ENCODE measurements at regions not wholly inside any gene's neighbourhood (a gene's known extent, or its start where the extent isn't known, plus 50 kb on each side); places are given as distances from the start of the nearest gene placed in this dataset.

GRCh38 chr10:43746906-43747305 is 98.2 kb upstream of the ZNF32 start:
- Mint-ChIP-seq H3K27me3 (ENCODE audit: unreplicated experiment) (peaks cover 14% of the 10 kb centered on the region), H3K27ac (ENCODE audit: unreplicated experiment) (no peak overlapping the region), H3K4me3 (ENCODE audit: unreplicated experiment) (no peak overlapping the region), H3K9me3 (ENCODE audit: unreplicated experiment) (peaks cover 5% of the 10 kb centered on the region), H3K4me1 (ENCODE audit: unreplicated experiment) (no peaks in the 10 kb centered on the region), H3K36me3 (ENCODE audit: unreplicated experiment) (no peaks in the 10 kb centered on the region)
- DNase-seq (ENCODE audit: extremely low spot score, unreplicated experiment): no peak
- TF ChIP-seq CTCF (IDR thresholded peaks at IDR 0.05): no peak

GRCh38 chr10:43739161-43739560 is 90.5 kb upstream of the ZNF32 start:
- H3K27ac Mint-ChIP-seq (ENCODE audit: unreplicated experiment): no peak overlapping the region
- no peaks in the 10 kb centered on the region for H3K36me3 Mint-ChIP-seq (ENCODE audit: unreplicated experiment)
- H3K27me3 Mint-ChIP-seq (ENCODE audit: unreplicated experiment): no peaks in the 10 kb centered on the region
- peaks cover 6% of the 10 kb centered on the region for H3K9me3 Mint-ChIP-seq (ENCODE audit: unreplicated experiment)
- no peak for DNase-seq (ENCODE audit: extremely low spot score, unreplicated experiment)
- TF ChIP-seq CTCF (IDR thresholded peaks at IDR 0.05): no peak
- H3K4me3 Mint-ChIP-seq (ENCODE audit: unreplicated experiment): no peak overlapping the region
- peaks cover 21% of the 10 kb centered on the region for H3K4me1 Mint-ChIP-seq (ENCODE audit: unreplicated experiment)

GRCh38 chr10:43737003-43737402 is 88.3 kb upstream of the ZNF32 start:
- peaks cover 4% of the 10 kb centered on the region for H3K9me3 Mint-ChIP-seq (ENCODE audit: unreplicated experiment)
- H3K36me3 Mint-ChIP-seq (ENCODE audit: unreplicated experiment): no peaks in the 10 kb centered on the region

GRCh38 chr10:43735907-43736306 is 87.2 kb upstream of the ZNF32 start:
- no peak for TF ChIP-seq CTCF (IDR thresholded peaks at IDR 0.05)
- H3K27ac Mint-ChIP-seq (ENCODE audit: unreplicated experiment): no peak overlapping the region
- H3K27me3 Mint-ChIP-seq (ENCODE audit: unreplicated experiment): no peaks in the 10 kb centered on the region
- H3K4me3 Mint-ChIP-seq (ENCODE audit: unreplicated experiment): no peak overlapping the region
- peaks cover 21% of the 10 kb centered on the region for H3K4me1 Mint-ChIP-seq (ENCODE audit: unreplicated experiment)
- peaks cover 11% of the 10 kb centered on the region for H3K9me3 Mint-ChIP-seq (ENCODE audit: unreplicated experiment)
- no peak for DNase-seq (ENCODE audit: extremely low spot score, unreplicated experiment)
- H3K36me3 Mint-ChIP-seq (ENCODE audit: unreplicated experiment): no peaks in the 10 kb centered on the region

More at GRCh38 chr10:43737003-43737402, 88.3 kb upstream of the ZNF32 start:
- H3K4me1 Mint-ChIP-seq (ENCODE audit: unreplicated experiment): peaks cover 21% of the 10 kb centered on the region
- DNase-seq (ENCODE audit: extremely low spot score, unreplicated experiment): no peak
- TF ChIP-seq CTCF (IDR thresholded peaks at IDR 0.05): no peak
- H3K27ac Mint-ChIP-seq (ENCODE audit: unreplicated experiment): no peak overlapping the region
- no peak overlapping the region for H3K4me3 Mint-ChIP-seq (ENCODE audit: unreplicated experiment)
- H3K27me3 Mint-ChIP-seq (ENCODE audit: unreplicated experiment): no peaks in the 10 kb centered on the region

GRCh38 chr10:43734716-43735115 is 86.0 kb upstream of the ZNF32 start:
- TF ChIP-seq CTCF (IDR thresholded peaks at IDR 0.05): no peak
- peaks cover 20% of the 10 kb centered on the region for H3K4me1 Mint-ChIP-seq (ENCODE audit: unreplicated experiment)
- H3K36me3 Mint-ChIP-seq (ENCODE audit: unreplicated experiment): no peaks in the 10 kb centered on the region
- no peaks in the 10 kb centered on the region for H3K27me3 Mint-ChIP-seq (ENCODE audit: unreplicated experiment)
- H3K9me3 Mint-ChIP-seq (ENCODE audit: unreplicated experiment): peaks cover 18% of the 10 kb centered on the region
- DNase-seq (ENCODE audit: extremely low spot score, unreplicated experiment): no peak
- no peak overlapping the region for H3K27ac Mint-ChIP-seq (ENCODE audit: unreplicated experiment)
- no peak overlapping the region for H3K4me3 Mint-ChIP-seq (ENCODE audit: unreplicated experiment)

All from osteocyte (in vitro differentiated cells).